H1 (cell line): ENCODE measurements at regions not wholly inside any gene's neighbourhood (a gene's known extent, or its start where the extent isn't known, plus 50 kb on each side); places are given as distances from the start of the nearest gene placed in this dataset.

ENCODE experiments used
- CTCF ChIA-PET: fragments of 300-600 bp; sonication (Branson Sonifier 250); formaldehyde crosslinking; loops from one replicate; lab custom pipeline; 2021; ENCODE audit not compliant: partially characterized antibody; lab: Charles Lee
- POLR2A ChIA-PET: fragments of 300-600 bp; sonication (Branson Sonifier 250); formaldehyde crosslinking; loops from one replicate; lab custom pipeline; 2021; ENCODE audit warnings: inconsistent platforms; ENCODE audit not compliant: partially characterized antibody; lab: Charles Lee
- DNase-seq, 2 experiments: peaks; one replicate each; pipeline versions ENCODE4 v3.0.0 to v3.0.0-alpha.2; 2010 to 2022; ENCODE audit warnings: low spot score in 2 of 2, low read depth in 1 of 2, mixed read lengths in 1 of 2
- FAIRE-seq: peaks from 2 replicates; lab custom pipeline; 2011; peaks lifted over from hg19 to GRCh38; lab: Jason Lieb, UNC
- H2AFZ ChIP-seq: 2 replicates; pipeline ENCODE4 v1.8.1; 2012; ENCODE audit warnings: low read length, inconsistent platforms
- H2AK5ac ChIP-seq: 2 replicates; pipeline ENCODE4 v1.6.1; 2013; ENCODE audit warnings: low read depth, low read length
- H2BK120ac ChIP-seq: replicated peaks from 2 replicates; pipeline ENCODE3; 2013; ENCODE audit warnings: low read depth, low read length, inconsistent platforms
- H2BK12ac ChIP-seq: 2 replicates; pipeline ENCODE4 v1.6.1; 2013; ENCODE audit warnings: low read depth, low read length
- H2BK15ac ChIP-seq: 2 replicates; pipeline ENCODE4 v1.6.1; 2013; ENCODE audit warnings: low read length
- H2BK20ac ChIP-seq: 2 replicates; pipeline ENCODE4 v1.6.1; 2013; ENCODE audit warnings: low read length
- H2BK5ac ChIP-seq: 2 replicates; pipeline ENCODE4 v1.6.1; 2013; ENCODE audit warnings: low read depth, low read length
- H3K14ac ChIP-seq: 2 replicates; pipeline ENCODE4 v1.6.1; 2013; ENCODE audit warnings: inconsistent platforms; ENCODE audit not compliant: insufficient read length
- H3K18ac ChIP-seq: 2 replicates; pipeline ENCODE4 v1.6.1; 2013; ENCODE audit warnings: low read length; ENCODE audit errors: extremely low read depth
- H3K23ac ChIP-seq: 2 replicates; pipeline ENCODE4 v1.6.1; 2013; ENCODE audit warnings: inconsistent platforms; ENCODE audit not compliant: insufficient read length
- H3K23me2 ChIP-seq: 2 replicates; pipeline ENCODE4 v1.6.1; 2013; ENCODE audit warnings: low read depth, low read length
- H3K27ac ChIP-seq: 2 replicates; pipeline ENCODE4 v1.6.1; 2011; ENCODE audit warnings: low read depth, low read length, inconsistent platforms
- H3K27me3 ChIP-seq, 4 experiments: replicated peaks in 1 of 4; 1 replicate in 1 of 4; 2 replicates in 3 of 4; pipeline versions ENCODE4 v1.6.1 to v1.8.1; 2011 to 2013; ENCODE audit warnings: low read length in 3 of 4, mild to moderate bottlenecking in 3 of 4, inconsistent platforms in 2 of 4, mixed read lengths in 2 of 4, moderate library complexity in 1 of 4; ENCODE audit not compliant: control insufficient read depth in 3 of 4, insufficient read depth in 3 of 4; ENCODE audit errors: extremely low read depth in 1 of 4
- H3K36me3 ChIP-seq, 4 experiments: 2 replicates each; pipeline versions ENCODE4 v1.6.1 to v1.8.1; 2011 to 2013; ENCODE audit warnings: mild to moderate bottlenecking in 4 of 4, low read length in 3 of 4, moderate library complexity in 2 of 4, control low read depth in 1 of 4, inconsistent platforms in 1 of 4; ENCODE audit not compliant: insufficient read depth in 4 of 4, control insufficient read depth in 2 of 4
- H3K4ac ChIP-seq: replicated peaks from 2 replicates; pipeline ENCODE3; 2013; ENCODE audit warnings: low read length, low read depth, mixed read lengths, inconsistent platforms; ENCODE audit not compliant: insufficient read length
- H3K4me1 ChIP-seq, 4 experiments: replicated peaks in 1 of 4; 1 replicate in 1 of 4; 2 replicates in 3 of 4; pipeline versions ENCODE4 v1.6.1 to v1.8.1; 2011 to 2013; ENCODE audit warnings: low read length in 3 of 4, inconsistent platforms in 2 of 4, mixed read lengths in 1 of 4; ENCODE audit not compliant: insufficient read depth in 4 of 4, control insufficient read depth in 3 of 4
- H3K4me2 ChIP-seq, 2 experiments: 2 replicates each; pipeline versions ENCODE4 v1.6.1 to v1.8.1; 2011 to 2013; ENCODE audit warnings: low read depth in 2 of 2, low read length in 2 of 2, control low read depth in 1 of 2, inconsistent platforms in 1 of 2, mild to moderate bottlenecking in 1 of 2; ENCODE audit not compliant: insufficient read depth in 1 of 2
- H3K4me3 ChIP-seq, 4 experiments: fragments of 200-600, 300-600 bp in 1 of 4; sonication (generic), shearing (Covaris generic), sonication (Bioruptor Twin) in 1 of 4; 2 replicates each; pipeline versions ENCODE4 v1.5.1 to v1.8.1; 2011 to 2016; ENCODE audit warnings: low read length in 4 of 4, low read depth in 3 of 4, control low read depth in 2 of 4, inconsistent platforms in 2 of 4, mild to moderate bottlenecking in 2 of 4, mixed read lengths in 1 of 4, moderate library complexity in 1 of 4; ENCODE audit not compliant: insufficient read depth in 2 of 4; ENCODE audit errors: extremely low read depth in 1 of 4
- H3K56ac ChIP-seq: replicated peaks from 2 replicates; pipeline ENCODE3; 2013; ENCODE audit warnings: low read depth, mild to moderate bottlenecking, mixed read lengths, low read length, inconsistent platforms; ENCODE audit not compliant: insufficient read length
- H3K79me1 ChIP-seq: 2 replicates; pipeline ENCODE4 v1.6.1; 2013; ENCODE audit warnings: low read depth, low read length, control low read depth
- H3K79me2 ChIP-seq, 2 experiments: 2 replicates each; pipeline versions ENCODE4 v1.6.1 to v1.8.1; 2012 to 2013; ENCODE audit warnings: low read length in 2 of 2, mild to moderate bottlenecking in 2 of 2, inconsistent platforms in 1 of 2; ENCODE audit not compliant: insufficient read depth in 2 of 2, control insufficient read depth in 1 of 2
- H3K9ac ChIP-seq, 4 experiments: replicated peaks in 1 of 4; 1 replicate in 1 of 4; 2 replicates in 3 of 4; pipeline versions ENCODE4 v1.6.1 to v1.8.1; 2011 to 2013; ENCODE audit warnings: low read depth in 3 of 4, low read length in 3 of 4, control low read depth in 2 of 4, mild to moderate bottlenecking in 2 of 4, moderate library complexity in 2 of 4, inconsistent platforms in 1 of 4; ENCODE audit errors: extremely low read depth in 1 of 4
- H3K9me3 ChIP-seq, 2 experiments: 2 replicates each; pipeline versions ENCODE4 v1.6.1 to v1.8.1; 2012 to 2013; ENCODE audit warnings: mild to moderate bottlenecking in 2 of 2, moderate library complexity in 2 of 2, control low read depth in 1 of 2, inconsistent platforms in 1 of 2, low read depth in 1 of 2, low read length in 1 of 2, mixed read lengths in 1 of 2; ENCODE audit not compliant: insufficient read depth in 2 of 2
- H4K20me1 ChIP-seq, 2 experiments: replicated peaks in 1 of 2; 2 replicates each; pipeline versions ENCODE3 to v1.8.1; 2011 to 2013; ENCODE audit warnings: inconsistent platforms in 2 of 2, low read length in 2 of 2, mild to moderate bottlenecking in 1 of 2; ENCODE audit not compliant: insufficient read depth in 2 of 2, control insufficient read depth in 1 of 2
- H4K5ac ChIP-seq: 2 replicates; pipeline ENCODE4 v1.6.1; 2013; ENCODE audit warnings: low read length, low read depth, mixed read lengths, inconsistent platforms; ENCODE audit not compliant: insufficient read length
- H4K8ac ChIP-seq: 2 replicates; pipeline ENCODE4 v1.8.0; 2013; ENCODE audit warnings: mild to moderate bottlenecking, moderate library complexity, low read length, inconsistent platforms; ENCODE audit not compliant: insufficient read depth; ENCODE audit errors: extremely low read depth
- H4K91ac ChIP-seq: replicated peaks from 2 replicates; pipeline ENCODE3; 2013; ENCODE audit warnings: low read length, mixed read lengths, inconsistent platforms; ENCODE audit not compliant: insufficient read length
- ASH2L ChIP-seq: fragments of 200-600, 300-600 bp; sonication (generic); IDR thresholded peaks from one replicate; pipeline ENCODE4 v1.7.1; 2017; ENCODE audit warnings: low read length
- EP300 ChIP-seq, 2 experiments: IDR thresholded peaks; 1 replicate in 1 of 2; 2 replicates in 1 of 2; pipeline ENCODE4 v1.6.1; 2011 to 2012; ENCODE audit warnings: low read depth in 2 of 2, low read length in 2 of 2, mild to moderate bottlenecking in 2 of 2, borderline replicate concordance in 1 of 2, inconsistent platforms in 1 of 2, moderate library complexity in 1 of 2
- FOSL1 ChIP-seq: IDR thresholded peaks from 2 replicates; pipeline ENCODE4 v1.6.1; 2011; ENCODE audit warnings: mild to moderate bottlenecking, low read depth, low read length, moderate library complexity; ENCODE audit not compliant: insufficient read depth
- HDAC2 ChIP-seq, 2 experiments: fragments of 300-600 bp in 1 of 2; sonication (generic) in 1 of 2; IDR thresholded peaks; 2 replicates each; pipeline ENCODE4 v1.6.1; 2011 to 2012; ENCODE audit warnings: low read depth in 2 of 2, low read length in 2 of 2, mild to moderate bottlenecking in 2 of 2, moderate library complexity in 2 of 2, borderline replicate concordance in 1 of 2, inconsistent platforms in 1 of 2
- KDM1A ChIP-seq: fragments of 200-600, 300-600 bp; sonication (generic); IDR thresholded peaks from 2 replicates; pipeline ENCODE4 v1.7.1; 2016; ENCODE audit warnings: mild to moderate bottlenecking, low read length, borderline replicate concordance
- POLR2A ChIP-seq, 2 experiments: IDR thresholded peaks; 1 replicate in 1 of 2; 2 replicates in 1 of 2; pipeline ENCODE4 v1.6.1; 2011; ENCODE audit warnings: low read depth in 2 of 2, low read length in 2 of 2, mild to moderate bottlenecking in 2 of 2; ENCODE audit errors: control extremely low read depth in 1 of 2
- RXRA ChIP-seq: IDR thresholded peaks from 2 replicates; pipeline ENCODE4 v1.6.1; 2011; ENCODE audit warnings: low read depth, mild to moderate bottlenecking, low read length, moderate library complexity; ENCODE audit not compliant: insufficient read depth
- SAP30 ChIP-seq: fragments of 300-600 bp; sonication (generic); IDR thresholded peaks from 2 replicates; pipeline ENCODE4 v1.7.1; 2012; ENCODE audit warnings: low read length, moderate library complexity, mild to moderate bottlenecking, inconsistent platforms; ENCODE audit not compliant: insufficient read depth, insufficient replicate concordance
- SP1 ChIP-seq: IDR thresholded peaks from 2 replicates; pipeline ENCODE4 v1.6.1; 2011; ENCODE audit warnings: low read depth, low read length
- TAF1 ChIP-seq: IDR thresholded peaks from 2 replicates; pipeline ENCODE4 v1.6.1; 2011; ENCODE audit warnings: mild to moderate bottlenecking, low read depth, low read length
- TCF12 ChIP-seq: IDR thresholded peaks from 2 replicates; pipeline ENCODE4 v1.6.1; 2011; ENCODE audit warnings: low read depth, mild to moderate bottlenecking, low read length
- WGBS, 2 experiments: shearing (Covaris generic) in 1 of 2; methylation state at CpG; one replicate each; pipeline versions ENCODE4 v1.1.6 to v1.1.7; 2013 to 2015; ENCODE audit warnings: low lambda C conversion rate in 2 of 2, mixed read lengths in 2 of 2, inconsistent platforms in 1 of 2, low coverage in 1 of 2, missing lambda C conversion rate in 1 of 2; ENCODE audit not compliant: insufficient replicate concordance in 2 of 2, insufficient coverage in 1 of 2, insufficient read length in 1 of 2; ENCODE audit errors: extremely low coverage in 1 of 2, missing lambda C conversion rate in 1 of 2; 5-methylcytosine and 5-hydroxymethylcytosine counted together

GRCh38 chr4:4685810-4686795 lies 144.3 kb upstream of the STX18 start:
- no peak overlapping the region for H3K27ac ChIP-seq
- no peak overlapping the region for H2BK120ac ChIP-seq
- no peak overlapping the region for H3K9ac ChIP-seq
- H3K14ac ChIP-seq, result no peak overlapping the region
- H3K36me3 ChIP-seq, result no peaks in the 10 kb centered on the region
- no peak overlapping the region for H4K8ac ChIP-seq
- H3K18ac ChIP-seq, result no peak overlapping the region
- H2BK20ac ChIP-seq, result no peak overlapping the region
- POLR2A ChIA-PET, result no interaction called here
- H3K56ac ChIP-seq, result no peak overlapping the region
- H3K23ac ChIP-seq, result no peak overlapping the region
- peaks cover 0 to 5% of the 10 kb centered on the region in 2 experiments for H4K20me1 ChIP-seq
- H2BK5ac ChIP-seq, result no peak overlapping the region
- H3K23me2 ChIP-seq, result no peaks in the 10 kb centered on the region
- no peak overlapping the region for H3K4ac ChIP-seq
- H4K91ac ChIP-seq, result no peak overlapping the region
- FAIRE-seq (peak; percentile 48), DNase-seq (no peak)
- WGBS, 2 experiments, result 92% methylated on average over 10 of the region's 10 CpGs; no CpG with 5 or more reads in 1 of the 2 experiments
- no peaks in the 10 kb centered on the region for H3K79me2 ChIP-seq
- no peak for TF ChIP-seq SP1
- TF ChIP-seq EP300 (IDR thresholded peaks at IDR 0.05; ENCODE audit: borderline replicate concordance in 1 of 2, low read depth in 2 of 2, low read length in 2 of 2), result no peak
- no peak for TF ChIP-seq POLR2A (IDR thresholded peaks at IDR 0.05; ENCODE audit: control extremely low read depth in 1 of 2, low read depth in 2 of 2, low read length in 2 of 2)
- TF ChIP-seq HDAC2 (IDR thresholded peaks at IDR 0.05; ENCODE audit: borderline replicate concordance in 1 of 2, low read depth in 2 of 2, low read length in 2 of 2), result peak in 1 of 2 experiments; percentile 41; a peak in 1 of 4 replicates
- TF ChIP-seq TCF12, result no peak
- no peak for TF ChIP-seq ASH2L
- no peak for TF ChIP-seq FOSL1
- TF ChIP-seq RXRA, result no peak
- TF ChIP-seq KDM1A, result peak; percentile 88
- no peak for TF ChIP-seq TAF1
- TF ChIP-seq SAP30, result no peak
- no peak overlapping the region for H3K4me2 ChIP-seq
- H2AFZ ChIP-seq, result no peak overlapping the region
- no peak overlapping the region for H3K4me3 ChIP-seq
- H3K4me1 ChIP-seq, result peaks cover 0 to 5% (median 1%) of the 10 kb centered on the region in 4 experiments; a peak in 2 of 7 replicates
- no peaks in the 10 kb centered on the region for H3K79me1 ChIP-seq
- no peak overlapping the region for H2AK5ac ChIP-seq
- no peaks in the 10 kb centered on the region for H3K27me3 ChIP-seq
- no peak overlapping the region for H2BK12ac ChIP-seq
- H3K9me3 ChIP-seq, result no peaks in the 10 kb centered on the region
- no peak overlapping the region for H4K5ac ChIP-seq
- no peak overlapping the region; the same call in 1 of the 2 replicates for H2BK15ac ChIP-seq
- CTCF ChIA-PET, result interaction anchor here (0.7 to 1.4 kb wide), 6 partner anchors 8 to 778 kb away, joined by 3 to 6 read pairs (median 3); no protein-coding TSS in a partner anchor
